ENCODE measurements at regions not wholly inside any gene's neighbourhood (a gene's known extent, or its start where the extent isn't known, plus 50 kb on each side); places are given as distances from the start of the nearest gene placed in this dataset.

GRCh38 chr1:4130096-4130495 is 230.0 kb upstream of the C1orf174 start:
- TF ChIP-seq, protein P1, sequence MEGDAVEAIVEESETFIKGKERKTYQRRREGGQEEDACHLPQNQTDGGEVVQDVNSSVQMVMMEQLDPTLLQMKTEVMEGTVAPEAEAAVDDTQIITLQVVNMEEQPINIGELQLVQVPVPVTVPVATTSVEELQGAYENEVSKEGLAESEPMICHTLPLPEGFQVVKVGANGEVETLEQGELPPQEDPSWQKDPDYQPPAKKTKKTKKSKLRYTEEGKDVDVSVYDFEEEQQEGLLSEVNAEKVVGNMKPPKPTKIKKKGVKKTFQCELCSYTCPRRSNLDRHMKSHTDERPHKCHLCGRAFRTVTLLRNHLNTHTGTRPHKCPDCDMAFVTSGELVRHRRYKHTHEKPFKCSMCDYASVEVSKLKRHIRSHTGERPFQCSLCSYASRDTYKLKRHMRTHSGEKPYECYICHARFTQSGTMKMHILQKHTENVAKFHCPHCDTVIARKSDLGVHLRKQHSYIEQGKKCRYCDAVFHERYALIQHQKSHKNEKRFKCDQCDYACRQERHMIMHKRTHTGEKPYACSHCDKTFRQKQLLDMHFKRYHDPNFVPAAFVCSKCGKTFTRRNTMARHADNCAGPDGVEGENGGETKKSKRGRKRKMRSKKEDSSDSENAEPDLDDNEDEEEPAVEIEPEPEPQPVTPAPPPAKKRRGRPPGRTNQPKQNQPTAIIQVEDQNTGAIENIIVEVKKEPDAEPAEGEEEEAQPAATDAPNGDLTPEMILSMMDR (IDR thresholded peaks at IDR 0.05), result no peak
- TF ChIP-seq POLR2A (IDR thresholded peaks at IDR 0.05), result no peak

Measured in right lobe of liver (tissue), 4 donors.